Esophagus muscularis mucosa (tissue), 3 donors: ENCODE measurements at regions not wholly inside any gene's neighbourhood (a gene's known extent, or its start where the extent isn't known, plus 50 kb on each side); places are given as distances from the start of the nearest gene placed in this dataset.

Experiments used
- POLR2A ChIP-seq: fragments of 450-650 bp; IDR thresholded peaks from one replicate; pipeline ENCODE4 v1.6.1; 2017; ENCODE audit warnings: antibody characterized with exemption, moderate library complexity, mild to moderate bottlenecking, low read depth
- TF ChIP-seq, protein P1 (sequence below), 3 experiments: fragments of 200-600 bp in 2 of 3; fragments of 450-650 bp in 1 of 3; sonication (generic) in 2 of 3; IDR thresholded peaks; one replicate each; pipeline ENCODE4 v1.5.1; 2017 to 2019; ENCODE audit warnings: antibody characterized with exemption in 3 of 3, mild to moderate bottlenecking in 2 of 3, moderate library complexity in 1 of 3

DNA sequence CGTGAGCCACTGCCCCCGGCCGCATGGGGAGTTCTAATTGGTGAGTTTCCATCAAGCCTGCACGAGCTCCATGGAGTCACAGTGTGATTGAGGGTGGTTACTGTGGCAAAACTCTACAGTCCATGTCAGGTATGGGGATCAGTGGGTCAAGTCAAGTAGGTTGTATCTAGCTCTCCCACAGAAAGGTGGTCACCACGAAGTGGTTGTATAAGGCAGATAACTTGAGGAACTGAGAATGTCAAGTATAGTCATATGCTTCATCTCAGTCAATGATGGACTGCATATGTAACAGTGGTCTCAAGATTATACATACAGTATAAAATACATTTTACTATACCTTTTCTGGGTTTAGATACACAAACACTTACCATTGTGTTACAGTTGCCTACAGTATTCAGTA lies 348.6 kb upstream of the ZP4 start:
- TF ChIP-seq, protein P1, sequence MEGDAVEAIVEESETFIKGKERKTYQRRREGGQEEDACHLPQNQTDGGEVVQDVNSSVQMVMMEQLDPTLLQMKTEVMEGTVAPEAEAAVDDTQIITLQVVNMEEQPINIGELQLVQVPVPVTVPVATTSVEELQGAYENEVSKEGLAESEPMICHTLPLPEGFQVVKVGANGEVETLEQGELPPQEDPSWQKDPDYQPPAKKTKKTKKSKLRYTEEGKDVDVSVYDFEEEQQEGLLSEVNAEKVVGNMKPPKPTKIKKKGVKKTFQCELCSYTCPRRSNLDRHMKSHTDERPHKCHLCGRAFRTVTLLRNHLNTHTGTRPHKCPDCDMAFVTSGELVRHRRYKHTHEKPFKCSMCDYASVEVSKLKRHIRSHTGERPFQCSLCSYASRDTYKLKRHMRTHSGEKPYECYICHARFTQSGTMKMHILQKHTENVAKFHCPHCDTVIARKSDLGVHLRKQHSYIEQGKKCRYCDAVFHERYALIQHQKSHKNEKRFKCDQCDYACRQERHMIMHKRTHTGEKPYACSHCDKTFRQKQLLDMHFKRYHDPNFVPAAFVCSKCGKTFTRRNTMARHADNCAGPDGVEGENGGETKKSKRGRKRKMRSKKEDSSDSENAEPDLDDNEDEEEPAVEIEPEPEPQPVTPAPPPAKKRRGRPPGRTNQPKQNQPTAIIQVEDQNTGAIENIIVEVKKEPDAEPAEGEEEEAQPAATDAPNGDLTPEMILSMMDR (IDR thresholded peaks at IDR 0.05), result no peak
- TF ChIP-seq POLR2A, result no peak
